ENCODE measurements at regions not wholly inside any gene's neighbourhood (a gene's known extent, or its start where the extent isn't known, plus 50 kb on each side); places are given as distances from the start of the nearest gene placed in this dataset.
"Not testable (repeated sequence)": the region's sequence is repeated elsewhere in the genome, so short reads cannot be mapped to it uniquely, and the experiment has no call there.

GRCh38 chr16:64287655-64288528 lies 834.0 kb downstream of the CDH11 start:
- DNase-seq: no peak

- no peak for DNase-seq
Measured at GRCh38 chr16:64282181-64282580, 839.7 kb downstream of the CDH11 start.

GRCh38 chr16:64280317-64280716 lies 841.5 kb downstream of the CDH11 start:
- DNase-seq: no peak

- no peak for DNase-seq
Measured at GRCh38 chr16:64278196-64278595, 843.7 kb downstream of the CDH11 start.

GRCh38 chr16:64276646-64277045 lies 845.2 kb downstream of the CDH11 start:
- no peak for DNase-seq

GRCh38 chr16:64272028-64272427 lies 849.8 kb downstream of the CDH11 start:
- no peak for DNase-seq

GRCh38 chr16:64269756-64270155 lies 852.1 kb downstream of the CDH11 start:
- DNase-seq: no peak

- DNase-seq: no peak
Measured at GRCh38 chr16:64265756-64266155, 856.1 kb downstream of the CDH11 start.

GRCh38 chr16:64260631-64261401 lies 861.0 kb downstream of the CDH11 start:
- not testable (repeated sequence) for DNase-seq

- DNase-seq: no peak
Measured at GRCh38 chr16:64254443-64255367, 867.2 kb downstream of the CDH11 start.

- DNase-seq: no peak
Measured at GRCh38 chr16:64253525-64253924, 868.3 kb downstream of the CDH11 start.

GRCh38 chr16:64253096-64253495 lies 868.8 kb downstream of the CDH11 start:
- no peak for DNase-seq

GRCh38 chr16:64251742-64252141 lies 870.1 kb downstream of the CDH11 start:
- DNase-seq: no peak

- DNase-seq: no peak
Measured at GRCh38 chr16:64250866-64251265, 871.0 kb downstream of the CDH11 start.

- DNase-seq: no peak
Measured at GRCh38 chr16:64242492-64242891, 879.4 kb downstream of the CDH11 start.

- no peak for DNase-seq
Measured at GRCh38 chr16:64240586-64240985, 881.3 kb downstream of the CDH11 start.

GRCh38 chr16:64238571-64238970 lies 883.3 kb downstream of the CDH11 start:
- no peak for DNase-seq

GRCh38 chr16:64236316-64236715 lies 885.5 kb downstream of the CDH11 start:
- no peak for DNase-seq

GRCh38 chr16:64234200-64234599 lies 887.7 kb downstream of the CDH11 start:
- DNase-seq: no peak

- no peak for DNase-seq
Measured at GRCh38 chr16:64225696-64226095, 896.2 kb downstream of the CDH11 start.

GRCh38 chr16:64225036-64225435 lies 896.8 kb downstream of the CDH11 start:
- no peak for DNase-seq

- no peak for DNase-seq
Measured at GRCh38 chr16:64217789-64218535, 903.9 kb downstream of the CDH11 start.

Measured in NCI-H526 treated with DMSO at 0.1 percent for 48 hours (cell line).